ENCODE measurements at regions not wholly inside any gene's neighbourhood (a gene's known extent, or its start where the extent isn't known, plus 50 kb on each side); places are given as distances from the start of the nearest gene placed in this dataset.
"Not testable (repeated sequence)": the region's sequence is repeated elsewhere in the genome, so short reads cannot be mapped to it uniquely, and the experiment has no call there.

DNA sequence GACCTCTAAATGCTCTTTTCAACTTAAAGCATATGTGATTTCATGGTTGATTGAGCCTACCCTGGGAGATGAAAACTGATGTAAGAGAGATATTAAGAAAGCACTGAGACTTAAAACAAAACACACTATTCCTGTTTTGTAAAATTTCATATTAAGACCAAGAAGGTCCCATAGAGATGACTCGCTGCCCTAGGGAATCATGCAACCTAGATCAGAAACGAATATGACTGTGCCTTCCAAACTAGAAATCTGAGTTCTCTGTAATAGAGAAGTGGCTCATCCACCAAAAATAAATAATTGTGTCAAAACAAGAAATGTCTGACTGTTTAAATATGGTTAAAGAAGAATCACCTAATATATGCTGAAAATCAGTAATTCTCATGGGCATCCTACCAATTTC lies 776.8 kb upstream of the SOX11 start:
- H3K4me3 ChIP-seq (ENCODE audit: control insufficient read depth, low read depth, low read length) = no peak overlapping the region
- TF ChIP-seq, protein P1, sequence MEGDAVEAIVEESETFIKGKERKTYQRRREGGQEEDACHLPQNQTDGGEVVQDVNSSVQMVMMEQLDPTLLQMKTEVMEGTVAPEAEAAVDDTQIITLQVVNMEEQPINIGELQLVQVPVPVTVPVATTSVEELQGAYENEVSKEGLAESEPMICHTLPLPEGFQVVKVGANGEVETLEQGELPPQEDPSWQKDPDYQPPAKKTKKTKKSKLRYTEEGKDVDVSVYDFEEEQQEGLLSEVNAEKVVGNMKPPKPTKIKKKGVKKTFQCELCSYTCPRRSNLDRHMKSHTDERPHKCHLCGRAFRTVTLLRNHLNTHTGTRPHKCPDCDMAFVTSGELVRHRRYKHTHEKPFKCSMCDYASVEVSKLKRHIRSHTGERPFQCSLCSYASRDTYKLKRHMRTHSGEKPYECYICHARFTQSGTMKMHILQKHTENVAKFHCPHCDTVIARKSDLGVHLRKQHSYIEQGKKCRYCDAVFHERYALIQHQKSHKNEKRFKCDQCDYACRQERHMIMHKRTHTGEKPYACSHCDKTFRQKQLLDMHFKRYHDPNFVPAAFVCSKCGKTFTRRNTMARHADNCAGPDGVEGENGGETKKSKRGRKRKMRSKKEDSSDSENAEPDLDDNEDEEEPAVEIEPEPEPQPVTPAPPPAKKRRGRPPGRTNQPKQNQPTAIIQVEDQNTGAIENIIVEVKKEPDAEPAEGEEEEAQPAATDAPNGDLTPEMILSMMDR (conservative IDR thresholded peaks at IDR 0.05; ENCODE audit: control insufficient read depth, insufficient read depth, low read depth, low read length) = no peak
- no peak for DNase-seq (ENCODE audit: low read depth)

DNA sequence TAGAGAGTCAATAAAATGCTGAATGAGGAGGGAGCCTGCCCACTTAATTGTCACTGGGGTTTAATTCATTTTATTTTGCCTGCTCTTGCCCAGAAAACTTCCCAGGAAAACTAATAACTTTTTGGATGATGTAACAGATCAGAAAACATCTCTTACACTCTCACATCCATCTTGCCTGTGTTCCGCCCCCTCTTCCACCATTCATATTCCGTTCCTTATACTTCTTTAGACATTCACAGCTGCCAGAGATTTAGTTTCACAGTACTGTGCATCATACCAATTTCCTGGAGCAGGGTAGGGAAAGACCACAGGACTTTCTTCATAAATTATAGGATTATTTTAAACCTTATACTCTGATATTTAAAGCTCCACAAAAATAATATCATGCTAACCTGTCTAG lies 776.1 kb upstream of the SOX11 start:
- DNase-seq (ENCODE audit: low read depth) = no peak
- TF ChIP-seq, protein P1 (conservative IDR thresholded peaks at IDR 0.05; ENCODE audit: control insufficient read depth, insufficient read depth, low read depth, low read length) = no peak
- no peak overlapping the region for H3K4me3 ChIP-seq (ENCODE audit: control insufficient read depth, low read depth, low read length)

- TF ChIP-seq, protein P1 (conservative IDR thresholded peaks at IDR 0.05; ENCODE audit: control insufficient read depth, insufficient read depth, low read depth, low read length) = no peak
- no peak overlapping the region for H3K4me3 ChIP-seq (ENCODE audit: control insufficient read depth, low read depth, low read length)
- no peak for DNase-seq (ENCODE audit: low read depth)
Measured at GRCh38 chr2:4930704-4931103, 761.5 kb upstream of the SOX11 start.

- DNase-seq (ENCODE audit: low read depth) = no peak
- H3K4me3 ChIP-seq (ENCODE audit: control insufficient read depth, low read depth, low read length) = no peak overlapping the region
- TF ChIP-seq, protein P1 (conservative IDR thresholded peaks at IDR 0.05; ENCODE audit: control insufficient read depth, insufficient read depth, low read depth, low read length) = no peak
Measured at GRCh38 chr2:4931721-4932365, 760.3 kb upstream of the SOX11 start.

DNA sequence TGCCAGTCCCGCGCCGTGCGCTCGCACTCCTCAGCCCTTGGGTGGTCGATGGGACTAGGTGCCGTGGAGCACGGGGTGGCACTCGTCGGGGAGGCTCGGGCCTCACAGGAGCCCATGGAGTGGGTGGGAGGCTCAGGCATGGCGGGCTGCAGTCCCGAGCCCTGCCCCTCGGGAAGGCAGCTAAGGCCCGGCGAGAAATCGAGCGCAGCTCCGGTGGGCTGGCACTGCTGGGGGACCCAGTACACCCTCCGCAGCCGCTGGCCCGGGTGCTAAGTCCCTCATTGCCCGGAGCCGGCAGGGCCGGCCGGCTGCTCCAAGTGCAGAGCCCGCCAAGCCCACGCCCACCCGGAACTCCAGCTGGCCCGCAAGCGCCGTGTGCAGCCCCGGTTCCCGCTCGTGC lies 756.9 kb upstream of the SOX11 start:
- not testable (repeated sequence) for DNase-seq (ENCODE audit: low read depth); H3K4me3 ChIP-seq (ENCODE audit: control insufficient read depth, low read depth, low read length)

DNA sequence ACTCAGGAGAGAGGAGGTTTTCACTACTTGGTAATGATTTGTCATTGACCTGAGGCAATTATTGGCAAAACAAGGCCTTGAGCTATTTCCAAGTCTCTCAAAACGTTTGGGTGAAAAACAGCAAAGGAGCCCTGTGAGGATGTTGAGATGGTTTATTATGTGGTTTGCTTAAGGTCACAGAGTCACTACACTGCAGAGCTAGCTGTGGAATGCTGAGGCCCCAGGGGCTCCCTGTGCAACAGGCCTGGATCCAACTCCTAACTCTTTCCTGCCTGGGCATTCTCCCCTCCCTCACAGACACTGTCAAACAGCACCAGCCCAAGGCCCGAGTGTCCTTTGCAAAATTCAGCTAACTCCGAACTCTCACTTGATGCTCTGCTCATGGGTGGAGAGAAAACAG lies 754.6 kb upstream of the SOX11 start:
- H3K4me3 ChIP-seq (ENCODE audit: control insufficient read depth, low read depth, low read length) = no peak overlapping the region
- no peak for DNase-seq (ENCODE audit: low read depth)
- TF ChIP-seq, protein P1 (conservative IDR thresholded peaks at IDR 0.05; ENCODE audit: control insufficient read depth, insufficient read depth, low read depth, low read length) = no peak

DNA sequence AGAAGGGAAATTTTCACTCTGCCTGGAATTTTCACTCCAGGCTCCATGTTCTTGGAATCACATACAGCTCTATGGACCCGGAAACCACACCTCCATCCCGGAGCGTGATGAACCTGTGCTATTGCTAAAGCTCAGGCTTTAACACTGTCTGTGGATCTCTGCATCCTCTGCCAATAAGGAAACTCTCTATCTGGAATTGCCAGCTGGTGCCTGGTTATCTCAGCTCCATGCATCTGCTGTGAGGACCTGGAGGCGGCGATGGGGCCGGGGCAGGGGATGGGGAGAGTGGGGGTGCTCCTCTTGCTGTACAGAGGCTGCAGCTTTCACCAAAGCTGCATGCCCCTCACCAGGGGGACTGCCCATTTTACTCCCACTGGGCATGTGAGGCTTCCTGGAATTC lies 754.0 kb upstream of the SOX11 start:
- H3K4me3 ChIP-seq (ENCODE audit: control insufficient read depth, low read depth, low read length) = no peak overlapping the region
- DNase-seq (ENCODE audit: low read depth) = no peak
- TF ChIP-seq, protein P1 (conservative IDR thresholded peaks at IDR 0.05; ENCODE audit: control insufficient read depth, insufficient read depth, low read depth, low read length) = no peak
